ACC112 (cell line): ENCODE measurements at regions not wholly inside any gene's neighbourhood (a gene's known extent, or its start where the extent isn't known, plus 50 kb on each side); places are given as distances from the start of the nearest gene placed in this dataset.

Experiments used
- H2AFZ ChIP-seq: fragments of 200-600 bp; sonication (generic); one replicate; pipeline ENCODE4 v1.6.0; 2017; ENCODE audit warnings: antibody characterized with exemption, low read length; ENCODE audit not compliant: unreplicated experiment
- H3K27ac ChIP-seq: fragments of 200-600 bp; sonication (generic); 2 replicates; pipeline ENCODE4 v1.5.1; 2014; ENCODE audit warnings: low read depth, mild to moderate bottlenecking, antibody characterized with exemption, low read length, moderate library complexity
- H3K27me3 ChIP-seq: fragments of 200-600 bp; sonication (generic); 2 replicates; pipeline ENCODE4 v1.6.1; 2014; ENCODE audit warnings: mild to moderate bottlenecking, antibody characterized with exemption, low read length, moderate library complexity, mixed read lengths; ENCODE audit not compliant: insufficient read depth
- H3K36me3 ChIP-seq: fragments of 200-600 bp; sonication (generic); 2 replicates; pipeline ENCODE4 v1.6.1; 2016; ENCODE audit warnings: mild to moderate bottlenecking, antibody characterized with exemption, low read length, moderate library complexity, mixed read lengths; ENCODE audit not compliant: insufficient read depth
- H3K4me1 ChIP-seq: fragments of 200-600 bp; sonication (generic); one replicate; pipeline ENCODE4 v1.6.1; 2016; ENCODE audit warnings: low read length, mixed read lengths; ENCODE audit not compliant: insufficient read depth, unreplicated experiment, control insufficient read depth
- H3K4me3 ChIP-seq: fragments of 200-600 bp; sonication (generic); 2 replicates; pipeline ENCODE4 v1.5.1; 2014; ENCODE audit warnings: mild to moderate bottlenecking, low read depth, low read length
- H3K79me2 ChIP-seq: fragments of 200-600 bp; sonication (generic); one replicate; pipeline ENCODE4 v1.6.0; 2016; ENCODE audit warnings: low read length; ENCODE audit not compliant: control insufficient read depth, unreplicated experiment, insufficient read depth

DNA sequence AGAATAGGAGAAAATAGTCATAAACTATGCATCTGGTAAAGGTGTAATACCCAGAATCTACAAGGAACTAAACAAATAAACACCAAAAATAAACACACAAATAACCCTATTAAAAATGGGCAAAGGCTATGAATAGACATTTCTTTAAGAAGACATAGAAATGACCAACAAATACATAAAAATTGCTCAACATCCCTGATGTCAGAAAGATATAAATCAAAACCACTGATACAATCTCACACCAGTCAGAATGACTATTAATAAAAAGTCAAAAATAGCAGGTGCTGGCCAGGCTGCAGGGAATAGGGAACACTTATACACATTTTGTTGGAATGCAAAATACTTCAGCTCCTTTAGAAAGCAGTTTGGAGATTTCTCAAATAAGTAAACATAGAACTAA lies 352.1 kb upstream of the SLITRK1 start:
- H3K27me3 ChIP-seq, result no peaks in the 10 kb centered on the region
- no peaks in the 10 kb centered on the region for H3K4me1 ChIP-seq
- no peaks in the 10 kb centered on the region for H3K79me2 ChIP-seq
- no peak overlapping the region for H3K4me3 ChIP-seq
- no peaks in the 10 kb centered on the region for H3K36me3 ChIP-seq
- no peak overlapping the region for H2AFZ ChIP-seq
- no peak overlapping the region for H3K27ac ChIP-seq

DNA sequence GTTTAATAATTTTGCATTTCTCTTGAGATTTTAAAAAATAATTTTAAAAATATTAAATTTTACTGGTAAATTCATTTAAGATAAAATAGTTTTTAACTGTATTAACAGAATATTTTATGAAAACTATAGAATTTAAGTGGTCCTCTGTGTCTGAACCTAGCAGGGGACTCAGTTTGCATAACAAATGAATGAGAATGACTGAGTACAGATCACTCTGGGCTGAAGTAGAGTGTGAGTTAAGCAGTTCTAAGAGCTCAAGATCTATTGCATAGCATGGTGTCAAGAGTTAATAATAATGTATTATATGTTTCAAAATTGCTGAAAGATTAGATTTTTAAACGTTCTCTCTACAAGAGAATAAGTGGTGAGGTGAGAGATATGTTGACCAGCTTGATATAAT lies 348.3 kb upstream of the SLITRK1 start:
- H3K4me1 ChIP-seq, result no peaks in the 10 kb centered on the region
- H3K36me3 ChIP-seq, result no peaks in the 10 kb centered on the region
- H3K79me2 ChIP-seq, result no peaks in the 10 kb centered on the region
- H3K27ac ChIP-seq, result no peak overlapping the region
- H2AFZ ChIP-seq, result no peak overlapping the region
- no peaks in the 10 kb centered on the region for H3K27me3 ChIP-seq
- H3K4me3 ChIP-seq, result no peak overlapping the region

DNA sequence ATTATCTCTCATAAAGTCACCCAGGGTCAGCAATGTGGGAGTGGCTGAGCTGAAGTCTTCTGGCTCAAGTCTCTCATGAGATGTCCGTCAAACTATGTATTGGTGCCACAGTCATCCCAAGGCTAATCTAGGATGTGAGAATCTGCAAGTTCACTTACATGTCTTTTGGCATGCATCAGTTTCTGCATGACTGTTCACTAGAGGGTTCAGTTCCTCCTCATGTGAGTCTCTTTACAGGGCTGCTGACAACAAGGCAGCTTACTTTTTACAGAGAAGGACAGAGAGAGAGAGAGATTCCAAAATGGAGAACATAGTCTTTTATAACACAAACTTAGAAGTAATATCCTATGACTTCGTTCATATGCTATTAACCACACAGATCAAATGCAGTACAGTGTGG lies 328.8 kb upstream of the SLITRK1 start:
- Histone ChIP-seq H2AFZ (no peak overlapping the region), H3K79me2 (no peaks in the 10 kb centered on the region), H3K27ac (no peak overlapping the region), H3K4me1 (no peaks in the 10 kb centered on the region), H3K27me3 (no peaks in the 10 kb centered on the region), H3K36me3 (no peaks in the 10 kb centered on the region), H3K4me3 (no peak overlapping the region)

DNA sequence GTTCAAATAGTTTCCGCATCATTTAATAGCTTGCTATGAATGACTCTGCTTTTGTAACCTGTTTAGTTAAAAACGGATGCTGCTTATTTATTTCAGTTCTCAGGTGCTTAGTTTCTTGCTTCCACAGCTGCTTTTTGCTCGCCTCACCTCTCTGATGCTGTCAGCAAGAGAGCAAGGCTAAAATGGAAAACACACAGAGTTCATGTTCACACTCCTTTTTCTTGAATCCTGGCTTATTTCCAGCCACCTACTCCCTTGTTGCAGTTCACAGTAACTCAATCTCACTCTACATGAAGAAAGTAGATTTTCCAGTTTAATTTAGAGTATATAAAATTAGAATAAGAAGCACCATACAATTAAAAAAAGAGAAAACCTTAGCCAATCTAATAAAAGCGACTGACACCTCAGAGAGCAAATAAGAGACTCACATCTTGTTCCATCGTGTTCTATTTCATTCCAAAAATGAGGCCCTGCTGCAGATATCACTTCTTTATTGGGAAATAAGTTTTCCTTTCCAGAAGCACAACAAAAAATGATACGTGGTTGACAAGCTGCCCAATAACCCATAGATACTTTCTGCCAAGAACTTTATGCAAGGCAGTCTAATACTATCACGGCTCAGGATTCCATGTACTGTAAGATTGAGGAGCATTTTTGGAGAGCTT lies 326.1 kb upstream of the SLITRK1 start:
- Histone ChIP-seq H3K27ac (no peak overlapping the region), H3K4me1 (no peaks in the 10 kb centered on the region), H3K36me3 (no peaks in the 10 kb centered on the region), H2AFZ (no peak overlapping the region), H3K27me3 (no peaks in the 10 kb centered on the region), H3K79me2 (no peaks in the 10 kb centered on the region), H3K4me3 (no peak overlapping the region)

DNA sequence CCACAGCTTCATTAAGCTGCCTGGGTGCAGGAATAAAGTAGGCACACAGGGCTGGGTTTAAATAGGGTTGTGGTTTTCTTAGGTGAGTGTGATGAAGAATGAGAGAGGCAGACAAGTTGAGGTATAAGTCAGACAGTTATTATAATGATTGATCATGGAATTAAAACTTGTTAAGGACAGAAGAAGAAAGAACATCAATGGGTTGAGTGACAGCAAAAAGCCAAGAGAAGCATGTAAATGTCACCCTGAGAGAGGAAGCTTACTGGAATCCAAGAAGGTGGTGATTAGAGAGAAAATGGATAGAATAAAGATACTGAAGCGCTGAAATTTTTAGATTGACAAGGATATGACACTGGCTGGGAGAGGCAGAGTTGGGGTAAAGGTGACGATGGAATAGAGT lies 325.2 kb upstream of the SLITRK1 start:
- H3K4me1 ChIP-seq, result no peaks in the 10 kb centered on the region
- H3K36me3 ChIP-seq, result no peaks in the 10 kb centered on the region
- H2AFZ ChIP-seq, result no peak overlapping the region
- no peaks in the 10 kb centered on the region for H3K79me2 ChIP-seq
- no peak overlapping the region for H3K27ac ChIP-seq
- H3K27me3 ChIP-seq, result no peaks in the 10 kb centered on the region
- H3K4me3 ChIP-seq, result no peak overlapping the region

DNA sequence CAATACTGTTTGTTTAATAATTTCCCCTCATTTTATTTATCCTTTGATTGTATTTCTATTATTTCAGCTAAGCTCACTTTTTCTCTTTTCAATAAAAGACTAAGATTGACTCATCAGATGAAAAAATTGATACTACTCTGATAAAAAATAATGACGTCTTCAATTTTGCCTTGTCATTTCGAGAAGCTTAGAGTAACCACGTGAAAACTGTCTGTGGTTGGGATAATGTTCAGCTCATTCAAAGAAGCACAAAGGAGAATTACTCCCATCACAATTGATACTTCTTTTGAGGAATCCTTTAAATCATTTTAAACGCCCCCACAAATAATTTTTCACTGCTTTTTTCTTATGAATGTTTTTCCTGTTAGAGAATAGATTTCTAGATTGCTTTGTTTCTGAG lies 318.7 kb upstream of the SLITRK1 start:
- Histone ChIP-seq H3K79me2 (no peaks in the 10 kb centered on the region), H3K4me1 (no peaks in the 10 kb centered on the region), H3K27me3 (no peaks in the 10 kb centered on the region), H3K4me3 (no peak overlapping the region), H3K36me3 (no peaks in the 10 kb centered on the region), H3K27ac (no peak overlapping the region), H2AFZ (no peak overlapping the region)

DNA sequence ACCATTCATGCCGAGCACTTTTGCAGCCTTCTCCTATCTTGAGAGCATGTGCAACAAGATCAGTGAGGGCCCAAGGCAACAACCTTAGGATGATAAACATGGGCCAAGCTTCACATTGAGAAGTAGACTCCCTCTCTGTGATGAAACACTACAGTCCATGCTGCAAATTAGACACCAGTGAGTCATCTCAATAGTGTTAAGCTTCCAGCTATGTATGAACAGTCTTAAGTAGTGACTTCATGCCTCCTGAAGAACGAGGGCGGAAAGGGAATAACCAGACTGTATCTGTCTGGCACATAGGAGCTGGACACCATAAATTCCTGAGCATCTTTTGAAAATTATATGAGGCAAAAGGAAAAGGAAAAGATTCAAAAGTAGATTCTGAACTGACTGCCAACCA lies 309.9 kb upstream of the SLITRK1 start:
- no peaks in the 10 kb centered on the region for H3K36me3 ChIP-seq
- H2AFZ ChIP-seq, result no peak overlapping the region
- H3K27me3 ChIP-seq, result no peaks in the 10 kb centered on the region
- no peaks in the 10 kb centered on the region for H3K79me2 ChIP-seq
- no peak overlapping the region for H3K27ac ChIP-seq
- no peaks in the 10 kb centered on the region for H3K4me1 ChIP-seq
- no peak overlapping the region for H3K4me3 ChIP-seq

DNA sequence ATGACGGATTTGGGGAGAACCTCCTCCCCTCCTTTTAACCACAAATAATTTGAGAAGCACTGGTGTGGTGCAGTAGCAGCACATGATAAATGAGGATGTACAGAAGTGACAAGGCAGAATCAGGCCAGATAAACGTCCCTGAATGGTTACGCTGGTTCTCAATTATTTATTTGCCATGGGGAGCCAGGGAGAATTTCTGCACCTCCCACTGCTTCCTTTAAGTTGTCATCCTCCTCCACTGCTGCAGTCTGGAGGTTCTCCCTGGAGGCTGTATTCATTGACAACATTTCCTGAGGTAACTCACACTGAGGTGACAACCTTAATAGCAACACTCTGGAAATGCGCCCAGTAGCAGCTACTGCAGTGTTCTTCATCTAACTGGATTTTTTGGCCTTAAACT lies 308.9 kb upstream of the SLITRK1 start:
- no peaks in the 10 kb centered on the region for H3K79me2 ChIP-seq
- H3K27ac ChIP-seq, result no peak overlapping the region
- H3K36me3 ChIP-seq, result no peaks in the 10 kb centered on the region
- H3K4me3 ChIP-seq, result no peak overlapping the region
- no peak overlapping the region for H2AFZ ChIP-seq
- no peaks in the 10 kb centered on the region for H3K4me1 ChIP-seq
- H3K27me3 ChIP-seq, result no peaks in the 10 kb centered on the region

DNA sequence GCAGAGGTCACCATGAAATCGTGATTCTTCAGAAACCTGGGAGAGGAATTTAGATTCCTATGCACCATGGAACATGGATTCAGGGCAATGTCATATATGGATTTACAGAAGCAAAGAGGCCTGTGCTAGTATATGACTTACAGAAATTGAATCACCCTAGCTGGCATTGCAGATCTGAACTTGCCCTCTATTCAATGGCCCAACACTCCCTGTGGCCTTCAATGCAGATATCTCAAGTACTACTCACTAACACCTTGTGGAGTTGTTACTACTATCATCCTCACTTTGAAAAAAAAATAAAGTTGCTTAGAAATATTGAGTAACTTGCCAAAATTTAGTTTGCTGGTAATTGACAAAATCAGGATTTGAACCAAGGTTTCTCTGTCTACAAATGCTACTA lies 305.4 kb upstream of the SLITRK1 start:
- H3K27me3 ChIP-seq, result no peaks in the 10 kb centered on the region
- H2AFZ ChIP-seq, result no peak overlapping the region
- H3K27ac ChIP-seq, result no peak overlapping the region

DNA sequence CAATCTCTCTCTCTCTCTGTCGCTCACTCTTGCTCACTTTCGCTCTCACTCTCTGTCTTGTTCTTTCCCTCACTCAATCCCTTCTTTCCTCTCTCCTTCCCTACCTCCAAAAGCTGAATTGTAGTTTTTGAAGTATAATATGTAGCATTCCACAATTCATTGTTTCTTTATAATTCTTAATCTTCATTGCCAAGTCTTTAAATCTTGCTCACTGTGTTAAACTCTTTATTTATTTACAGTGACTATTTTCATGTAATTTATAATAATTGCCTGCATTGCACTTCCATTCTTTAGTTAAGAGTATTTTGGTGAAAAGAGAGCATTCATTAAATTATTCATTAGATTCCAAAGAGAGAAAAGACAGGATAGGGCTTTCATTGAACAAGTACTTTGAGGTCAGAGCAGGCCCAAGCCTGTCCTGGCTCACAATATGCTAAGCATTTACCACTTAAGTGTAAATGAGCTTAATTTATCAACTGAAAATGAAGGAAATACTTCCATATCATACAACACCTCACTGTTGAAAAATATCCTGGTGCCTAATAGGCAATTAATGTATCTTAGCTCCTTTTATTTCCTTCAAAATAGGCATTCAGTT lies 257.4 kb upstream of the SLITRK1 start:
- Histone ChIP-seq H3K79me2 (no peaks in the 10 kb centered on the region), H3K4me3 (no peak overlapping the region), H3K4me1 (peaks cover 3% of the 10 kb centered on the region), H3K27me3 (no peaks in the 10 kb centered on the region), H2AFZ (no peak overlapping the region), H3K27ac (no peak overlapping the region), H3K36me3 (no peaks in the 10 kb centered on the region)

More for the DNA sequence above, 305.4 kb upstream of the SLITRK1 start:
- H3K4me3 ChIP-seq, result no peak overlapping the region
- no peaks in the 10 kb centered on the region for H3K79me2 ChIP-seq
- H3K4me1 ChIP-seq, result no peaks in the 10 kb centered on the region
- H3K36me3 ChIP-seq, result no peaks in the 10 kb centered on the region

DNA sequence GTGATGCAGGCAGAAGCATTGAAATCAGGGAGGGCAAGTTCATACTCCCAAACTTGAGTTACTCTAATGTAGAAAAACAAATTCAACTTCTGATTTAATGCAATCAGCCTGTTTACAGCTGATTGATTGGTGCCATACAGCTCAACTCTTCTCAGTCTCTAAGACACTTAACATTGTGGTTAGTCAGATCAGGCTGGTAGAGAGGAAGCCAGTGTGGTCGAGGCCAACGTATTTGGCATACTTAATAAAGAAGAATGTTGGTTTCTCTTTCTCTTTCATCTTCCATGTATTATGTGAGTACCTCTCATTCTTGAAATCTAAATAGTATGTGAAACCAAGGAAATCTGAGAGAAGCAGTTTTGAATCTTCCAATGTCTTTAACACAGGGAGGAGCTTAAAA lies 255.0 kb upstream of the SLITRK1 start:
- Histone ChIP-seq H3K27me3 (no peaks in the 10 kb centered on the region), H3K4me3 (peak overlapping the region; percentile 39; the same call in 1 of the 2 replicates), H3K79me2 (no peaks in the 10 kb centered on the region), H3K36me3 (no peaks in the 10 kb centered on the region), H2AFZ (peak overlapping the region; percentile 75), H3K4me1 (peaks cover 3% of the 10 kb centered on the region), H3K27ac (peak overlapping the region; percentile 9; the same call in 1 of the 2 replicates)
